ENCODE measurements at regions not wholly inside any gene's neighbourhood (a gene's known extent, or its start where the extent isn't known, plus 50 kb on each side); places are given as distances from the start of the nearest gene placed in this dataset.

GRCh38 chr4:107133965-107134653 is 98.0 kb upstream of the DKK2 start:
- ATAC-seq (no peak), DNase-seq (ENCODE audit: low spot score) (no peak)
- H3K9me3 Mint-ChIP-seq: no peaks in the 10 kb centered on the region
- Histone ChIP-seq H3K79me2 (replicated peaks; ENCODE audit: insufficient read depth) (no peaks in the 10 kb centered on the region), H4K20me1 (replicated peaks; ENCODE audit: insufficient read depth) (no peaks in the 10 kb centered on the region), H3K27me3 (ENCODE audit: insufficient read depth) (no peaks in the 10 kb centered on the region), H3K36me3 (ENCODE audit: insufficient read depth) (no peaks in the 10 kb centered on the region), H3K4me3 (no peak overlapping the region), H3F3A (replicated peaks; ENCODE audit: low read depth) (no peaks in the 10 kb centered on the region), H3K4me1 (ENCODE audit: insufficient read depth) (peaks cover 7% of the 10 kb centered on the region; the same call in 1 of the 2 replicates), H2AFZ (no peak overlapping the region), H3K27ac (ENCODE audit: low read depth) (no peak overlapping the region), H3K4me2 (no peak overlapping the region), H3K9me2 (ENCODE audit: insufficient read depth) (no peaks in the 10 kb centered on the region)
- H3K36me3 Mint-ChIP-seq (ENCODE audit: low read depth): no peaks in the 10 kb centered on the region
- peaks cover 7% of the 10 kb centered on the region; the same call in 2 of the 3 replicates for H3K4me1 Mint-ChIP-seq
- H3K27me3 Mint-ChIP-seq (ENCODE audit: insufficient read depth, low read depth, poor library complexity): no peaks in the 10 kb centered on the region
- H3K4me3 Mint-ChIP-seq: no peak overlapping the region
- TF ChIP-seq EZH2phosphoT487 (IDR thresholded peaks at IDR 0.05; ENCODE audit: unreplicated experiment) (no peak), EZH2 (IDR thresholded peaks at IDR 0.05; ENCODE audit: low read depth, unreplicated experiment) (no peak), STAT1 (IDR thresholded peaks at IDR 0.05; ENCODE audit: unreplicated experiment) (no peak), JUNB (IDR thresholded peaks at IDR 0.05; ENCODE audit: unreplicated experiment) (no peak), CREB1 (CRISPR knock-in tag; IDR thresholded peaks at IDR 0.05; ENCODE audit: low read depth) (no peak), CTCF (conservative IDR thresholded peaks at IDR 0.05; ENCODE audit: low read depth in 2 of 2) (no peak), NANOG (IDR thresholded peaks at IDR 0.05; ENCODE audit: borderline replicate concordance) (no peak), ZNF331 (CRISPR knock-in tag; IDR thresholded peaks at IDR 0.05; ENCODE audit: low read depth) (no peak), ZNF114 (CRISPR knock-in tag; IDR thresholded peaks at IDR 0.05) (no peak), ZNF462 (CRISPR knock-in tag; IDR thresholded peaks at IDR 0.05) (no peak), POLR2AphosphoS5 (IDR thresholded peaks at IDR 0.05; ENCODE audit: low read depth) (no peak)
- TF ChIP-seq, protein P1, sequence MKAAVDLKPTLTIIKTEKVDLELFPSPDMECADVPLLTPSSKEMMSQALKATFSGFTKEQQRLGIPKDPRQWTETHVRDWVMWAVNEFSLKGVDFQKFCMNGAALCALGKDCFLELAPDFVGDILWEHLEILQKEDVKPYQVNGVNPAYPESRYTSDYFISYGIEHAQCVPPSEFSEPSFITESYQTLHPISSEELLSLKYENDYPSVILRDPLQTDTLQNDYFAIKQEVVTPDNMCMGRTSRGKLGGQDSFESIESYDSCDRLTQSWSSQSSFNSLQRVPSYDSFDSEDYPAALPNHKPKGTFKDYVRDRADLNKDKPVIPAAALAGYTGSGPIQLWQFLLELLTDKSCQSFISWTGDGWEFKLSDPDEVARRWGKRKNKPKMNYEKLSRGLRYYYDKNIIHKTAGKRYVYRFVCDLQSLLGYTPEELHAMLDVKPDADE (IDR thresholded peaks at IDR 0.05): no peak
- TF ChIP-seq, protein P2, sequence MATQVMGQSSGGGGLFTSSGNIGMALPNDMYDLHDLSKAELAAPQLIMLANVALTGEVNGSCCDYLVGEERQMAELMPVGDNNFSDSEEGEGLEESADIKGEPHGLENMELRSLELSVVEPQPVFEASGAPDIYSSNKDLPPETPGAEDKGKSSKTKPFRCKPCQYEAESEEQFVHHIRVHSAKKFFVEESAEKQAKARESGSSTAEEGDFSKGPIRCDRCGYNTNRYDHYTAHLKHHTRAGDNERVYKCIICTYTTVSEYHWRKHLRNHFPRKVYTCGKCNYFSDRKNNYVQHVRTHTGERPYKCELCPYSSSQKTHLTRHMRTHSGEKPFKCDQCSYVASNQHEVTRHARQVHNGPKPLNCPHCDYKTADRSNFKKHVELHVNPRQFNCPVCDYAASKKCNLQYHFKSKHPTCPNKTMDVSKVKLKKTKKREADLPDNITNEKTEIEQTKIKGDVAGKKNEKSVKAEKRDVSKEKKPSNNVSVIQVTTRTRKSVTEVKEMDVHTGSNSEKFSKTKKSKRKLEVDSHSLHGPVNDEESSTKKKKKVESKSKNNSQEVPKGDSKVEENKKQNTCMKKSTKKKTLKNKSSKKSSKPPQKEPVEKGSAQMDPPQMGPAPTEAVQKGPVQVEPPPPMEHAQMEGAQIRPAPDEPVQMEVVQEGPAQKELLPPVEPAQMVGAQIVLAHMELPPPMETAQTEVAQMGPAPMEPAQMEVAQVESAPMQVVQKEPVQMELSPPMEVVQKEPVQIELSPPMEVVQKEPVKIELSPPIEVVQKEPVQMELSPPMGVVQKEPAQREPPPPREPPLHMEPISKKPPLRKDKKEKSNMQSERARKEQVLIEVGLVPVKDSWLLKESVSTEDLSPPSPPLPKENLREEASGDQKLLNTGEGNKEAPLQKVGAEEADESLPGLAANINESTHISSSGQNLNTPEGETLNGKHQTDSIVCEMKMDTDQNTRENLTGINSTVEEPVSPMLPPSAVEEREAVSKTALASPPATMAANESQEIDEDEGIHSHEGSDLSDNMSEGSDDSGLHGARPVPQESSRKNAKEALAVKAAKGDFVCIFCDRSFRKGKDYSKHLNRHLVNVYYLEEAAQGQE (IDR thresholded peaks at IDR 0.05; ENCODE audit: unreplicated experiment): no peak
- no peak overlapping the region for H3K27ac Mint-ChIP-seq

All from GM23338 (cell line).